ENCODE measurements at regions not wholly inside any gene's neighbourhood (a gene's known extent, or its start where the extent isn't known, plus 50 kb on each side); places are given as distances from the start of the nearest gene placed in this dataset.

- no peaks in the 10 kb centered on the region for H3K9me3 ChIP-seq (ENCODE audit: insufficient read depth, low read length)
- H3K4me2 ChIP-seq (ENCODE audit: low read depth, low read length, poor library complexity, severe bottlenecking), result no peak overlapping the region
- H3F3A ChIP-seq (ENCODE audit: insufficient read depth), result no peaks in the 10 kb centered on the region
- no peaks in the 10 kb centered on the region; the same call in 1 of the 2 replicates for H4K20me1 ChIP-seq (ENCODE audit: low read depth, low read length)
- no peak overlapping the region for H2AFZ ChIP-seq (ENCODE audit: low read depth, low read length, severe bottlenecking)
- H3K9ac ChIP-seq (ENCODE audit: low read length), result no peak overlapping the region
- no peaks in the 10 kb centered on the region for H3K27me3 ChIP-seq (ENCODE audit: low read length)
- no peaks in the 10 kb centered on the region for H3K9me2 ChIP-seq (replicated peaks; ENCODE audit: insufficient read depth, low read length)
- no peak overlapping the region for H3K27ac ChIP-seq (ENCODE audit: low read depth, low read length)
- no peak for TF ChIP-seq EZH2phosphoT487 (conservative IDR thresholded peaks at IDR 0.05; ENCODE audit: low read length)
- TF ChIP-seq, protein P1, sequence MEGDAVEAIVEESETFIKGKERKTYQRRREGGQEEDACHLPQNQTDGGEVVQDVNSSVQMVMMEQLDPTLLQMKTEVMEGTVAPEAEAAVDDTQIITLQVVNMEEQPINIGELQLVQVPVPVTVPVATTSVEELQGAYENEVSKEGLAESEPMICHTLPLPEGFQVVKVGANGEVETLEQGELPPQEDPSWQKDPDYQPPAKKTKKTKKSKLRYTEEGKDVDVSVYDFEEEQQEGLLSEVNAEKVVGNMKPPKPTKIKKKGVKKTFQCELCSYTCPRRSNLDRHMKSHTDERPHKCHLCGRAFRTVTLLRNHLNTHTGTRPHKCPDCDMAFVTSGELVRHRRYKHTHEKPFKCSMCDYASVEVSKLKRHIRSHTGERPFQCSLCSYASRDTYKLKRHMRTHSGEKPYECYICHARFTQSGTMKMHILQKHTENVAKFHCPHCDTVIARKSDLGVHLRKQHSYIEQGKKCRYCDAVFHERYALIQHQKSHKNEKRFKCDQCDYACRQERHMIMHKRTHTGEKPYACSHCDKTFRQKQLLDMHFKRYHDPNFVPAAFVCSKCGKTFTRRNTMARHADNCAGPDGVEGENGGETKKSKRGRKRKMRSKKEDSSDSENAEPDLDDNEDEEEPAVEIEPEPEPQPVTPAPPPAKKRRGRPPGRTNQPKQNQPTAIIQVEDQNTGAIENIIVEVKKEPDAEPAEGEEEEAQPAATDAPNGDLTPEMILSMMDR (IDR thresholded peaks at IDR 0.05; ENCODE audit: insufficient read depth, low read length, poor library complexity, severe bottlenecking), result no peak
- no peaks in the 10 kb centered on the region for H3K79me2 ChIP-seq (ENCODE audit: insufficient read depth, low read length)
- H3K36me3 ChIP-seq (ENCODE audit: low read length), result no peaks in the 10 kb centered on the region
- H3K4me3 ChIP-seq (ENCODE audit: insufficient read depth, low read length, poor library complexity, severe bottlenecking), result no peak overlapping the region
Observed at GRCh38 chr2:34288016-34288415, 688.9 kb upstream of the FAM98A start.

- Histone ChIP-seq H3K27me3 (ENCODE audit: low read length) (no peaks in the 10 kb centered on the region), H3F3A (ENCODE audit: insufficient read depth) (no peaks in the 10 kb centered on the region), H3K27ac (ENCODE audit: low read depth, low read length) (no peak overlapping the region), H3K79me2 (ENCODE audit: insufficient read depth, low read length) (no peaks in the 10 kb centered on the region), H4K20me1 (ENCODE audit: low read depth, low read length) (no peaks in the 10 kb centered on the region), H3K4me3 (ENCODE audit: insufficient read depth, low read length, poor library complexity, severe bottlenecking) (no peak overlapping the region), H3K9me2 (replicated peaks; ENCODE audit: insufficient read depth, low read length) (no peaks in the 10 kb centered on the region), H3K9ac (ENCODE audit: low read length) (no peak overlapping the region), H2AFZ (ENCODE audit: low read depth, low read length, severe bottlenecking) (no peak overlapping the region), H3K9me3 (ENCODE audit: insufficient read depth, low read length) (no peaks in the 10 kb centered on the region), H3K36me3 (ENCODE audit: low read length) (no peaks in the 10 kb centered on the region), H3K4me2 (ENCODE audit: low read depth, low read length, poor library complexity, severe bottlenecking) (no peak overlapping the region)
- TF ChIP-seq EZH2phosphoT487 (conservative IDR thresholded peaks at IDR 0.05; ENCODE audit: low read length), result no peak
- TF ChIP-seq, protein P1 (IDR thresholded peaks at IDR 0.05; ENCODE audit: insufficient read depth, low read length, poor library complexity, severe bottlenecking), result no peak
Observed at GRCh38 chr2:34280606-34281005, 681.5 kb upstream of the FAM98A start.

GRCh38 chr2:34266908-34267697 is 668.0 kb upstream of the FAM98A start:
- Histone ChIP-seq H3K9ac (ENCODE audit: low read length) (no peak overlapping the region), H2AFZ (ENCODE audit: low read depth, low read length, severe bottlenecking) (no peak overlapping the region), H4K20me1 (ENCODE audit: low read depth, low read length) (no peaks in the 10 kb centered on the region), H3K9me2 (replicated peaks; ENCODE audit: insufficient read depth, low read length) (no peaks in the 10 kb centered on the region), H3K36me3 (ENCODE audit: low read length) (no peaks in the 10 kb centered on the region), H3K27me3 (ENCODE audit: low read length) (no peaks in the 10 kb centered on the region), H3K79me2 (ENCODE audit: insufficient read depth, low read length) (no peaks in the 10 kb centered on the region), H3K4me2 (ENCODE audit: low read depth, low read length, poor library complexity, severe bottlenecking) (no peak overlapping the region), H3K9me3 (ENCODE audit: insufficient read depth, low read length) (no peaks in the 10 kb centered on the region), H3K4me3 (ENCODE audit: insufficient read depth, low read length, poor library complexity, severe bottlenecking) (no peak overlapping the region), H3K27ac (ENCODE audit: low read depth, low read length) (no peak overlapping the region), H3F3A (ENCODE audit: insufficient read depth) (no peaks in the 10 kb centered on the region)
- TF ChIP-seq, protein P1 (IDR thresholded peaks at IDR 0.05; ENCODE audit: insufficient read depth, low read length, poor library complexity, severe bottlenecking), result no peak
- no peak for TF ChIP-seq EZH2phosphoT487 (conservative IDR thresholded peaks at IDR 0.05; ENCODE audit: low read length)

Measured in SU-DHL-6 (cell line).